Ascending aorta (tissue), 2 donors: ENCODE measurements at regions not wholly inside any gene's neighbourhood (a gene's known extent, or its start where the extent isn't known, plus 50 kb on each side); places are given as distances from the start of the nearest gene placed in this dataset.

Source experiments
- DNase-seq, 2 donors: peaks; one replicate each; pipeline ENCODE4 v3.0.0-alpha.2; 2019; ENCODE audit warnings: low spot score in 2 of 2
- H3K27ac ChIP-seq, 2 donors: fragments of 200-600 bp; sonication (generic); one replicate each; pipeline ENCODE4 v1.5.1; 2016 to 2017; ENCODE audit warnings: mild to moderate bottlenecking in 1 of 2
- H3K27me3 ChIP-seq: fragments of 200-600 bp; sonication (generic); one replicate; pipeline ENCODE4 v1.5.1; 2017
- H3K36me3 ChIP-seq, 2 donors: fragments of 200-600 bp; sonication (generic); one replicate each; pipeline ENCODE4 v1.5.1; 2016
- H3K4me1 ChIP-seq, 2 donors: fragments of 200-600 bp; sonication (generic); one replicate each; pipeline ENCODE4 v1.5.1; 2016 to 2017; ENCODE audit warnings: mild to moderate bottlenecking in 1 of 2
- H3K4me3 ChIP-seq, 2 donors: fragments of 200-600 bp; sonication (generic); one replicate each; pipeline ENCODE4 v1.5.1; 2016 to 2017; ENCODE audit warnings: mild to moderate bottlenecking in 1 of 2
- H3K9me3 ChIP-seq, 2 donors: fragments of 200-600 bp; sonication (generic); one replicate each; pipeline ENCODE4 v1.5.1; 2016
- intact Hi-C: fragments of 100-400 bp; cut with DNase I; formaldehyde crosslinking; loops from one replicate; pipeline ENCODE4 v1.15.1; 2023
- TF ChIP-seq, protein P1 (sequence below), 3 experiments: fragments of 200-600 bp in 2 of 3; fragments of 450-650 bp in 1 of 3; sonication (generic) in 2 of 3; IDR thresholded peaks; one replicate each; pipeline ENCODE4 v1.5.1; 2016 to 2019; ENCODE audit warnings: antibody characterized with exemption in 3 of 3, mild to moderate bottlenecking in 1 of 3, moderate library complexity in 1 of 3

DNA sequence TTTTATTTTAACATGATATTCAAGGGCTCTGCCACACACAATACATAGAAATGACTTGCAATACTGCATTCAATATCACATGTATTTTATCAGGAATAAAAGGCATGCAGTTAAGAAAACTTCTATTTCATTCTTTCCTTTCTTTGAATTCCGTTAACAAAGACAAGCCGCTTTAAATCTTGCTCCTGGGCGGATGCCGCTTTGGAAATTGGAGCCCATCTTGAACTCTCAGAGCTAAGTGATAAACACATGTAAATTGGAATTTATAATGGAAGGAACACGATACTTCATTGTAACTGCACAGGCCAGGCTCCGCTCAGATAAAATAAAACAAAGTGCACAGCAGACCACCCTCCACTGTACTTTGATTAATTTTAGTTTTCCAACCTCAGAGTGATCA, 774.5 kb upstream of the COBL start:
- no peaks in the 10 kb centered on the region for H3K4me1 ChIP-seq
- no peaks in the 10 kb centered on the region for H3K27me3 ChIP-seq
- DNase-seq = no peak
- H3K9me3 ChIP-seq = no peaks in the 10 kb centered on the region
- H3K27ac ChIP-seq = no peak overlapping the region
- no peaks in the 10 kb centered on the region for H3K36me3 ChIP-seq
- TF ChIP-seq, protein P1, sequence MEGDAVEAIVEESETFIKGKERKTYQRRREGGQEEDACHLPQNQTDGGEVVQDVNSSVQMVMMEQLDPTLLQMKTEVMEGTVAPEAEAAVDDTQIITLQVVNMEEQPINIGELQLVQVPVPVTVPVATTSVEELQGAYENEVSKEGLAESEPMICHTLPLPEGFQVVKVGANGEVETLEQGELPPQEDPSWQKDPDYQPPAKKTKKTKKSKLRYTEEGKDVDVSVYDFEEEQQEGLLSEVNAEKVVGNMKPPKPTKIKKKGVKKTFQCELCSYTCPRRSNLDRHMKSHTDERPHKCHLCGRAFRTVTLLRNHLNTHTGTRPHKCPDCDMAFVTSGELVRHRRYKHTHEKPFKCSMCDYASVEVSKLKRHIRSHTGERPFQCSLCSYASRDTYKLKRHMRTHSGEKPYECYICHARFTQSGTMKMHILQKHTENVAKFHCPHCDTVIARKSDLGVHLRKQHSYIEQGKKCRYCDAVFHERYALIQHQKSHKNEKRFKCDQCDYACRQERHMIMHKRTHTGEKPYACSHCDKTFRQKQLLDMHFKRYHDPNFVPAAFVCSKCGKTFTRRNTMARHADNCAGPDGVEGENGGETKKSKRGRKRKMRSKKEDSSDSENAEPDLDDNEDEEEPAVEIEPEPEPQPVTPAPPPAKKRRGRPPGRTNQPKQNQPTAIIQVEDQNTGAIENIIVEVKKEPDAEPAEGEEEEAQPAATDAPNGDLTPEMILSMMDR (IDR thresholded peaks at IDR 0.05) = no peak
- H3K4me3 ChIP-seq = no peak overlapping the region
- intact Hi-C loops = no loop called here

DNA sequence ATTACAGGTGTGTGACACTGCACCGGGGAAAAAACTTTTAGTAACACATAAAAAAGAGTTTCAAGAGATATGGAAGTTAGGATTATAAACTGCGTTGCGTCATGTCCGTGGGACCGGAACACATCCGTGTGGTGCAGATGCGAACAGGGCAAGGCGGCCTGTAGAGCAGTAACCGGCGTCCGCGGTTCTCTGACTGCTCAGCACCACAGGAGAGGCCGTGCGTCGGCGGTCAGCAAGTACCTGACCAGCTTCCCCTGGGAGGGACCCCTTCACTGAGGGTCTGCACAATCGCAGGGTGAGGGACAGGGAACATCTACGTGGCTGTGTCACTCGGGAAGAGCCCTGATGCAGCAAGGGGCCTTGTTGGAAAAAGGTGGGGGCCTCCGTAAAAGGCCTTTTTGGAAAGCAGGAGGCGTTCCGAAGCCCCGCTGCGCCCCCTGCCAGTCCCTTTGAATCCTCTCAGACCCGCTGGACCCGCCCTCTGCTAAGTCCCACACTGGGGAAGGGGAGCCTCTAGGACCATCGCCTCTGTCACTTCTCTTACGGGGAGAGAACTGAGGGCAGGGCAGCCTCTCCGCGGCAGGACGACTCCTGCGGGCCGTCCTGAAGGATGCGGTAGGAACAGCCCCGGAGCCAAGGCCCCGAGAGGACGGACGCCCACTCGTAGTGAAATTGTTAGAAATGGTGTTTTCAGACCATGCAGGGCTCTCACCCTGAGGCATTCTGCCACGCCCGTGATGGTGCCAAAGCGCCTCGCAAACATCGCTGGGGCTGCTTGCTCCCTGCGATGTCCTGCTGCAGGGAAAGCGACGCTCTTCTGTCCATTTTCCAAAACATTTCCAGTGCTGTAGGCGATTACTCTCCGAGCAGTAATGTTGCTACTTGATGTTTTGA, 771.6 kb upstream of the COBL start:
- no peaks in the 10 kb centered on the region for H3K4me1 ChIP-seq
- H3K27ac ChIP-seq = no peak overlapping the region
- no peaks in the 10 kb centered on the region for H3K9me3 ChIP-seq
- H3K36me3 ChIP-seq = no peaks in the 10 kb centered on the region
- H3K27me3 ChIP-seq = no peaks in the 10 kb centered on the region
- DNase-seq = no peak
- no peak overlapping the region for H3K4me3 ChIP-seq
- TF ChIP-seq, protein P1 (IDR thresholded peaks at IDR 0.05) = no peak
- intact Hi-C loops = no loop called here

DNA sequence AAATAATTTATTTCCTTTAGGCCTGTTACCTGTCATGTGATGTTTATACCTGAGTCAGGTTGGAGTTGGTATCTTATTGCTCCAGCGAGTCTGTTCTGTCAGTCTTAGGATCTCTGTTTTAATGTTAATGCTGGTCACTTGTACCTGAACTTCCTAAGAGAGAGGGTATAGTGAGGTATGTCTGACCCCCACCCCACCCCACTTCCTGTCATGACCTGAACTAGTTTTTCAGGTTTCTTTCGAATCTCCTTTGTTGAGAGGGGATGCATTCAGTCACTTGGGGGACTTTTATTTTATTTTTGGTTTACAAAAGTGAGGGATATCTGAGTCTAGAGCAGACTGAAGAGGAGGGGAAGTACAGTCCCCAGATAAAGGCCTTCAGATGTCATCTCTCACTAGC, 769.0 kb upstream of the COBL start:
- TF ChIP-seq, protein P1 (IDR thresholded peaks at IDR 0.05) = no peak
- no peaks in the 10 kb centered on the region for H3K36me3 ChIP-seq
- H3K27ac ChIP-seq = no peak overlapping the region
- no peaks in the 10 kb centered on the region for H3K9me3 ChIP-seq
- H3K4me1 ChIP-seq = no peaks in the 10 kb centered on the region
- H3K4me3 ChIP-seq = no peak overlapping the region
- no peak for DNase-seq
- no peaks in the 10 kb centered on the region for H3K27me3 ChIP-seq
- intact Hi-C loops = no loop called here

DNA sequence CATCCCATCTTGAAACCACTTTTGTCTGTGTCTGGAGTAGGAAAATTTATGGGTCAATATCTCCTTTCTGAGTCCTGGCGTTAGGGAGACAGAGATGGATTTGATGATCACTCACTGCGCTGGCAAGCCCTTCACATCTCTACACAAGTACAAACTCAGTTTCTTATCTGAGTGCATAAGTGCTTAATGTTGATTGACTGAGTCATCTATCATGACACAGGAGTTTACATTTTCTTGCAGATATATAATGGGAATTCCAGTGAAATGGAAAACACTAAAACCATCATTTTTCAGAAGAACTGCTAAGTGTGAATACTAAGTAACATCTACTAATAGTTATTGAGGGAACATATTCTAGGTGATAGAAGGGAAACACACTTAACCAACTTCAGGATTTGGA, 763.9 kb upstream of the COBL start:
- Histone ChIP-seq H3K4me1 (no peaks in the 10 kb centered on the region), H3K9me3 (no peaks in the 10 kb centered on the region), H3K27me3 (no peaks in the 10 kb centered on the region), H3K36me3 (no peaks in the 10 kb centered on the region), H3K27ac (no peak overlapping the region), H3K4me3 (no peak overlapping the region)
- intact Hi-C loops = no loop called here
- TF ChIP-seq, protein P1 (IDR thresholded peaks at IDR 0.05) = no peak
- DNase-seq = no peak

DNA sequence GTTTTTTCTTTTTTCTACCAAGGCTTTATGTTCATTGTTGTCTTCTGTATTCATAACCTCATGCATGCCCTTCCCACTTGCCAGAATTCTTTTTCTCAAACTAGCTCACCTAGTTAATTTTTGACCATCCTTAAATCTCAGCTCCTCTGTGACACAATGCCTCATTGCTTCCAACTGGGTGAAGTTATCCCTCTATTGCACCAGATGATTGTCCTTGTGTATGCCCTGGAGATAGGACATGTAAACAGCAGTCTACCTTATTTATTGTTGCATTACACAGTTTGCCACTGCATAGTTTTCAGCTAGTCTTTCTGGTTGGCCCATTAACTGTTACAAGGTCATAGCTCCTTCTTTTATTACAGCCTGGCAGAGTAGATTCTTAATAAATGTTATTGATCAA, 763.1 kb upstream of the COBL start:
- TF ChIP-seq, protein P1 (IDR thresholded peaks at IDR 0.05) = no peak
- Histone ChIP-seq H3K27ac (no peak overlapping the region), H3K27me3 (no peaks in the 10 kb centered on the region), H3K9me3 (no peaks in the 10 kb centered on the region), H3K4me1 (no peaks in the 10 kb centered on the region), H3K4me3 (no peak overlapping the region), H3K36me3 (no peaks in the 10 kb centered on the region)
- intact Hi-C loops = no loop called here
- DNase-seq = no peak
